HG03066 (cell line): ENCODE measurements at regions not wholly inside any gene's neighbourhood (a gene's known extent, or its start where the extent isn't known, plus 50 kb on each side); places are given as distances from the start of the nearest gene placed in this dataset.
"Not testable (repeated sequence)": the region's sequence is repeated elsewhere in the genome, so short reads cannot be mapped to it uniquely, and the experiment has no call there.

Experiments
- ATAC-seq: cut with Tn5 transposase; IDR thresholded peaks from one replicate; pipeline ENCODE4 v1.9.1; 2021; ENCODE audit warnings: low read depth; ENCODE audit not compliant: unreplicated experiment

DNA sequence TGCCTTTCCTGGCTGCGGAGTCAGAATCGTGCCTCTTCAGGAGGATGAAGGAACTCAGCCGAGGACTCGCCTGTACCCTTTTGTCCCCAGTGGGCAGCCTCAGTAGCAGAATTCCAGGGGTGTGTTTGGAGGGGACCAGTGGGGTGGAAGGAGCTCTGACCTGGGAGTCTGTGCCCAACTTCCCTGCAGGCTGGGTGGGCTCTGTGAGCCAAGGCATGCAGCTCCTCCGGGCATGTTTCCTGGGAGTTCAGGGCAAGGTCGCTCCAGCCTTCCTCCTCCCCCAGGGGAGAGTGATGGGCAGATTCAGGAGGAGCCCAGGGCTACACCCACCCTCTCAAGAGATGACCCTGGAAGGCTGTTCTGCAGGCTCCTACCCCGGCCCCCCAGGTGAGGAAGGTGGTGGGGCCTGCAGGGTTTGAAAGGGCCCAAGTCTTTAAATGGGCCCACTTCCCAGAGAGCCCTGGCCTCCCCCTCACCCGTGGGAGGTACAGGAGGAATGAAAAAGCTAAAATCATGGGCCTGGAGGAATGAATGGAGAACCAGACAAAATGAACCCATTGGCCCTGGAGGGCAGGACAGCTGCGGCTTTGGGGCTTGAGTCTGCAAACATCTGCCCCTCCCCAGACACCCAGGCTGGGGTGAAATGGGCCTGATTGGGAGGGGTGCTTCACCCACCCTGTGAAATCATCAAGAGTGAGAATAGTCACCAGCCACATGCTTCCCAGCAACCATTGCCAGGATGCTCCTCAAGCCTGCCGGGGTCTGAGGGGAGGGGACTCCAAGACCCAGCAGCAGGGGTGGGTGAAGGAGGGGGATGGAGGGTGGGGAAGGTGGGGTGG is 77.6 kb upstream of the PMEPA1 start:
- ATAC-seq, result no peak

DNA sequence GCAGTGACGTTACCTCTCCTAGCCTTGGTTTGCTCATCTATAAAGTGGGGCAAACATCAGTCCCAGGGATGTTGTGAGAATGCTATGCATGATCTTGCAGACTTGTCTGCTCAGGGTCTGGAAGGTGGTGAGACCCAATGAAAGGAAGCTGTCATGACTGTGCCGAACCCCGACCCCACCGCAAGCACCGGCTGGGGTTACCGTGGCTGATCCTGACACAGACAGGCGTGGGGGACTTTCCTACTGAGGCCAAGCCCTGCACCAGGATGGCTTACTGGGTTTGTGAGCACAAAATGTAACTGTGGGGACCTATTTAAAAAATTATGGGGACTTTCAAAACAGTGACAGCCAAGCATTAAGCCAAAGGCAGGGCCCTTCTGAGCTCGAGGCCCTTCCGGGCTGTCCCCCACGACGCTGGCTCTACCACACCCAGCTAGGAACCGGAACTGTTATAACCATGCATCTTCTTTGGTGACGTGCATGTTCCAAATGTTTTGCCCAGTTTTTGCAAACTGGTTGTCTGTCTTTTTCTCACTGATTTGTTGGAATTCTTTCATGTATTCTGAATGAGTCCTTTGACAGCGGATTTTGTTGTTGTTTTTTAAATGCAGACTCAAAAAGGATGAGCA is 76.6 kb upstream of the PMEPA1 start:
- ATAC-seq, result no peak

DNA sequence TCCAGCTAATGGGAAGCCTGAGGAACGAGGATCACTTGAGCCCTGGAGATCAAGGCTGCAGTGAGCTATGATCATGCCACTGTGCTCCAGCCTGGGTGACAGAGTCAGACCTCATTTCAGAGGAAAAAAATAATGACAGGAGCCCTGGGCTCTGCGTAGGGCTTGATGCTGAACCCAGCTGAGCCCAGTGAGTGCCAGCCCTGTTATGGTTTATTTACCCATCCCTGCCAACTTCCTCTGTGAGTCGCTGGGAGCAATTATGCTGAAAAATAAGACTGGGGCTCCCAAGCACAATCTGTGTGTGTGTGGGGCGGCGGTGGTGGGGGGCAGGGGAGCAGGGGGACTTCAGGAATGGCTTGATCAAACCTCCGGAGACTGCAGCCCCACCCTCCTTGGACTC is 75.9 kb upstream of the PMEPA1 start:
- no peak for ATAC-seq

DNA sequence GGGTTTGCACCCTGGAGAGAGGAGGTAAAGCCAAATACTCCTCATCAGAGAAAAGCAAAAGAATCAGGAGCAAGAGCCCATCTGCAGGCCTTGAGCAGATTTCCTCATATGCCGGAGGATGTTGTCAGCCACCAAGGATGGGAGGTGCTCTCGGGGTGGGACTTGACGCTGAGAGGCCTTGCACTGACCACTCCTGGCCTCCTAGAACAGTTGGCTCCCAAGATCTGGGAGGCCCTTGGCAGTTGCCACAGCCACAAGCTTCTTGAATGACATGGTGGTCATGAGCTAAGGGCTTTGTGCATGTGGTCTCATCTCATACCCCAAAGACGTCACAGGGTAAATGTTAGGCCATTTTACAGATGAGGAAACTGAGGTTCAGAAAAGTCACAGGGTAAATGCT is 75.2 kb upstream of the PMEPA1 start:
- no peak for ATAC-seq

DNA sequence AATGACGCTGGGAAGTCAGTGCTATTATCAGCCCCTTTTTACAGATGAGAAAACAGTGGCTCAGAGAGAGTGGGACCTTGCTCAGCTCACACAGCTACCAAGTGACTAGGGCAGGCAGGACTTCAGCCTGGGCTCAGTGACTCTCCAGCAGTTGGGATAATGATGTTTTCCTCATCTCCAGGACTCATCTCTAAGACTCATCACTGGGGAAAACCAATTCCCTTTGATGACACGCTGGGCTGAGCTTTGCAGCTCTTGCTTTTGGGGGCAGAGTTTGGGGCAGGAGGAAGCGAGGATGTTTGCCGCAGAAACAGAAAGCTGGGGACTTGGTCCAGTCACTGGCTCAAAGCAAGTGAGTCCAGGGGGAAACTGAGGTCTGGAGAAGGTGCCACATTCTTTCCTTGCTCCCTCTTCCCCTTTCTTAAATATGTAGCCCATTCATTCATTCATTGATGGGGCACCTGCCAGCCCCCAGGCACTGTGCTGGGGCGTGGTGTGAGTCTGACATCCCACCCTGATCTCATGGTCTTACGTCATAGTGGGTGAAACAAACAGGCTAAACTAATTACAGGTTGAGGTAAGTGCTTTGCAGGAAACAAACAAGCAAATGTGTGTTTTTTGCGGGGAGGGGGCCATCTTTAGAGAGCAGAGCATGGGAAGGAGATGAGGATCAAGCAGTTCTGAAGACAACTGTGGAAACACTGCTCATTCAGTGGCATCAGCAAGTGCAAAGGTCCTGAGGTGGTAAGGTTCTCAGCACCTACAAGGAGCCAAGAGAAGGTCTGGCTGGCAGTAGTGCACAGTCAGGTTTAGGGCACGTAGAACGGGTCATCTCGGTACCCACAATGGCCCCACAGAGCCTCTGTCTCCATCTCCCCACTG is 74.4 kb upstream of the PMEPA1 start:
- ATAC-seq, result no peak

DNA sequence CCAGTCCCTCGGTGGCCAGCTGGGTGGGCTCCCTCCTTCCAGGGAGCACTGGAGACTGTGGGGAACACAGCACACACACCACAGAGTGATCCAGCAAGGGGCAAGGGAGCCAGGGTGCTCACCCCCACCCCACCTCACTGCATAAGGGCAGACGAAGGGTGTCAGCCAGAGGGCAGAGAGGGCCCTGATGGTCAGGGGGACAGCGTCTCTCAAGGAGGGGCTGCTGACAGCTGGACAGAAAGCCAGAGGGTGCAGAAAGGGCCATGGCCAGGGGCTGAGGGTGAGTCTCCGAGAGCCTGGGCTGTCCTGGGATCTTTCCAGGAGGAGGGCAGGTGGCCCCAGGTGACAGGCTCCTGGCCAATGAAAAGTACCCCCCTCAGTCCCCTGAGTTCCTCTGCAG is 73.4 kb upstream of the PMEPA1 start:
- no peak for ATAC-seq

DNA sequence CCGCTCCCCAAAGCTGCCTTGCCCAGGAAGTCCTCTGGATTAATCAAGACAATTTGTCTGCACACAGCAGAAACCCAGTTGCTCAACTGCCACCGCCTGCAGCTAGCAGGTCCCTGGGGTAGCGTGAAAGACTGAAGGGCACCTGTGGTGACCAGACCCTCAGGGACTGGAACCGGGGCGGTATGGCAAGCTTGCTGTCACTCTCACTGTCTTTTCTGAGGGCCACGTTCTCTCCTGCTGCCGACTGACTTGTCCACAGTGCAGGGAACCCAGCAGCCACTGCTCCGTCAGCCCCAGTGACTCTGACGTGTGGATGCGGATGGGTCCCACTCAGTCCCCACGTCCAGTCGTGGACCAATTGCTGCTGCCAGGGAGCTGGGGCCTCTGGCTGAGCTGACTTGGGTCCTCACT is 72.8 kb upstream of the PMEPA1 start:
- ATAC-seq, result no peak

DNA sequence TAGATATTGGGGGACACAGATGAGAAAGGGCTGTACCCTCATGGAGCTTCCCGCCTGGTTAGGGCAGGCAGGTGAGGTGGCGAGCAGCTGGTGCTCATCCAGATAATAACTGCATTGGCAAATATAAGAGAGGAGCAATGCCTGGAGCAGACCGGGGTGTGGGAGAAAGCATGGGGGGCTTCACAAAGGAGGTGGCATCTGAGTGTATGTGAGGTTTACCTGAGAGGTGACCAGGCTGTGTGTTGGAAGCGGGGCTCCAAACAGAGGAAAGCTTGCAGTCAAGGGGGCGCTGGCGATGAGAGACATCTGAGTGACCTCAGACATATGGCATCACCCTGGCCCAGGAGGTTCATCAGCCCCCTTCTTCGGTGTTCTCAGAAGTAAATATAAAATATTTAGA is 72.1 kb upstream of the PMEPA1 start:
- ATAC-seq, result no peak

DNA sequence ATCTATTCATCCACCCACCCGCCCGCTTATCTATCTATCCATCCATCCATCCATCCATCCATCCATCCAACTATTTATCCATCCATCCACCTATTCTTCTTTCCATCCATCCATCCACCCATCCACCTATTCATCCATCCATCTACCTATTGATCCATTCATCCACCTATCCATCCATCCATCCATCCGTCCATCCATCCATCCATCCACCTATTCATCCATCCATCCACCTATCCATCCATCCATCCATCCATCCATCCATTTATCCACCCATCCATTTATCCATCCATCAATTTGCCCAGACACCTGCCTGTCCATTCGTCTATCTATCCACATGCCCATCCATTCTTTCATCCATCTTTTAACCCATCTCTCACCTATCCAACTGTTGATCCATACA is 71.1 kb upstream of the PMEPA1 start:
- no peak for ATAC-seq

DNA sequence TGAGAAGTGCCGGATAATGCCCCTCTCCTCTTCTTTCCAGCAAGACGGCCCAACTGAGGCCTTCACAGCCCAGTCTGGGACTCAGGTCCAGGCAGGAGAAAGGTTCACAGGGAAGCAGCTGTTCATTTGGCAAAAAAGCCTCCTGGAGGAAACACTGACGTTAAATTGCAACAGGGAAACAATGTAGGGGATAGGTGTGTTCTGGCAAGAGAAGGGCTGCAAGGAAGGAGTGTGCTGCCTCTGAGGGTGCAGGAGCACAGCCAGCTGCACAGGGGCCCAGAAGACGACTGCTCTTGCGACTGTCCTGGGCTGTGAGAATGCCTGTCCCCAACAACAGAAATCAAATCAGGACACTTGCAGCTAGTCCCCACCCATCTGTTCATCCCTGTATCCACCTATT is 70.6 kb upstream of the PMEPA1 start:
- ATAC-seq, result no peak

DNA sequence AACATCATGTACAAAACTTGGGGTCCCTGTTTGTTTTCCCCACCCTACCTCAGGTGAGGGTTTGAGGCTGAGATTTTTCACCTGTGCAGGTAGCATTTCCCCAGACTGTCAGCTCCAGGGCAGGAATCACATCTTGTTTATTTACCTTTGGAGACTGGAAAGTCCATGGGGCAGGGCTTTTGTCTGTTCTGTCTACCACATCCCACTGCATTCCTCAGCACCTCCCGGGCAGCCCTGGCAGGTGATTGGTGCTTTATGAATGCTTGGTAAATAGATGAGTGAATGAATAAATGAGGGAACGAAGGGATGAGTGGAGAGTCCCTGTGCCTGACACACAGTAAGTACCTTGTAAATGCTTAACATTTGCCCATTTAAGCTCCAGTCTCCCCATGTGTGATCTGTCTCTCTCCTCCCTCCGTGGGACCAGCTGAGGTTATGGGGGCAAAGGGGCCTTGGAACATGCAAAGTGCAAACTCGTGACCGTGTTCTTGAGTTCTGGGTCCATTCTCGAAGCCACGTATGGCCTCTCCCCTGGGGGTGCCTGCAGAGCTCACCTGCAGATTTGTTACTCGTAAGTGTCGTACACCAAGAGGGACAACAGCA is 69.7 kb upstream of the PMEPA1 start:
- no peak for ATAC-seq

DNA sequence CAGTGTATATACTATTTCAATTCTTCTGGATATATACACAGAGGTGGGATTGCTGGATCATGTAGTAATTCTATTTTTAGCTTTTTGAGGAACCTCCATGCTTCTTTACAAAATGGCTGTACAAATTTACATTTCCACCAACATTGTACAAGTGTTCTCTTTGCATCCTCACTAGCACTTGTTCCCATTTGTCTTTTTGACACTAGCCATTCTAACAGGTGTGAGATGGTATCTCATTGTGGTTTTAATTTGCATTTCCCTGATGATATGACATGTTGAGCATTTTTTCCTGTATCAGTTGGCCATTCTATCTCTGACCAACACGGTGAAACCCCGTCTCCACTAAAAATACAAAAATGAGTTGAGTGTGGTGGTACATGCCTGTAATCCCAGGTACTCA is 68.1 kb upstream of the PMEPA1 start:
- ATAC-seq, result no peak

DNA sequence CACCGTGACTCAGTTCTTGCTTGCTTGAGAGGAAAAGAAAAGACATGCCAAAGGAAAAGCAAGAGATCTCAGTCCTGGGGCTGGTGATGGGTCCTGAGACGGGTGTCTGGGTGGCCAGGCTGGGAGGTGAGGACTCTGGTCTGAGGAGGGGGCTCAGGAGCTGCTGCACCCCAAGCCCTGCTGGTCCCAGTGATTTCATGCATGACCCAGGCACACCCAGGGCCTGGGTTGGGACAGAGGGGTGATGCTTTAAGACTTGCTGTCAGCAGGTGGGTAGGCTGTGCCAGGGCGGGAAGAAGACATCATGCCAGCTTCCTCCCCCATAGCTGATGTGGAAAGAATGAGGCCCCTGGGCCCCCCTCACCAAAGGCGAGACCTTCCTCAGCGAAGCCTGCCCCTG is 65.1 kb upstream of the PMEPA1 start:
- no peak for ATAC-seq

DNA sequence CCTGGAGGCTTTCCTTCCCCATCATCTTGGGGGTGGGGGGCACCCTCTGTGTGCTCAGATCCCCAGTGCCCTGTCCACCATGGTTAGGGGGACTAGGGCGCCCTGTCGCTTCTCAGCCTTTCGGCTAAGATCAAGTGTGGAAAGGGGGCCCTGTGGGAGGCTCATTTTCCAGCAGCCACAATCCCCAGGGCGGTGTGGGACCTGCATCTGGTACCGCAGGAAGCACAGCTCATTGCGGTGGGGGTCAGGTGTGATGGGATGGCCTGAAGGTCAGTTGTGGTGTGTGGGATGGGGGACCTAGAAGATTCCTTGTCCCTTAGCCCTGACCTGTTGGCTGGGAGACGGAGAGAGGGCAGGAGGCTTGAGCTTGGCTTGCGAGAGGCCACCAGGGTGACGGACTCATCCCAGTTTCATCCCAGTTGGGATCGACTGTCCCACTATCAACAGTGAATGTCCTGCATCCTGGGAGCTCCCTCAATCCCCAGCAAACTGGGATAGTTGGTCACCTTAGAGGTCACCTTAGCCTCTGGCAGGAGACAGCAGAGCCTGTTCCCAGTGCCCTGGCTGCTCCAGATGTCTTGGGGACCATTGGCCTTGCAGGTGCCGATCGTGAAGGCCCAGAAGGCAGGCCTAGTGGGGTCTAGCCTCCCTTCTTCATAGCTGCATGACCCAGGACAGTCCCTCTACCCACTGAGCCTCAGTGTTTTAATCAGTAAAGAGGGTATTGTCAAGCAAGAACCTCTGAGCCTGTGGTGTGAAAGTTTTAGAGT is 64.5 kb upstream of the PMEPA1 start:
- ATAC-seq, result no peak

DNA sequence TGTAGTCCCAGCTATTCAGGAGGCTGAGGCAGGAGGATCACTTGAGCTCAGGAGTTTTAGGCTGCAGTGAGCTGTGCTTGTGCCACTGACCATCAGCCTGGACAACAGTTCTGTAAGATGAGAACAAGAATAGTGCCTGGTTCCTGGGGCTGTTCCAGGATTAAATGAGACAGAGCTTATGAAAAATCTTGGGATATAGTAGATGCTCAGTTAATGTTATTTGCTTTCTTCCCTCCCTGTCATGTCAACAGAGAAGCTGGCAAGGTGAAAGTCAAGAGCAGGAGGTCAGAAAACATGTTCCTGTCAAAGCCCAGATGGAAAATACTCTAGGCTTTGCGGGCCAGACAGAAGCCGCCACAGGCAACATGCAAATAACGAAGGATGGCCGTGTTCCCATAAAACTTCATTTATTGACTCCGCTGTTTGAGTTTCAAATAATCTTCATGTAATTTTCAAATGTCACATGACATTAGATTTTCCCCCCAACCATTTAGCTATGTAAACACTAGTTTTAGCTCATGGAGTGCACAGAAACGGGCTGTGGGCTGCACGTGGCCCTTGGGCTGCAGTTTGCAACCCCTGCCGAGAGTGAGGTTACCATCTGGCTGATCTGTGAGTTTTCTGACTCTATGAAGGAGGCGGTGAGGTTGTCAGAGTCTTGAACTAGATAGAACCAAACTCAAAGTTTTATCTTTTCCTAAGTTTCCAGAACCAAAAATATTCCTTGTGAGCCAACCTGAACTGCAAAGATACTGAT is 63.4 kb upstream of the PMEPA1 start:
- ATAC-seq, result no peak

DNA sequence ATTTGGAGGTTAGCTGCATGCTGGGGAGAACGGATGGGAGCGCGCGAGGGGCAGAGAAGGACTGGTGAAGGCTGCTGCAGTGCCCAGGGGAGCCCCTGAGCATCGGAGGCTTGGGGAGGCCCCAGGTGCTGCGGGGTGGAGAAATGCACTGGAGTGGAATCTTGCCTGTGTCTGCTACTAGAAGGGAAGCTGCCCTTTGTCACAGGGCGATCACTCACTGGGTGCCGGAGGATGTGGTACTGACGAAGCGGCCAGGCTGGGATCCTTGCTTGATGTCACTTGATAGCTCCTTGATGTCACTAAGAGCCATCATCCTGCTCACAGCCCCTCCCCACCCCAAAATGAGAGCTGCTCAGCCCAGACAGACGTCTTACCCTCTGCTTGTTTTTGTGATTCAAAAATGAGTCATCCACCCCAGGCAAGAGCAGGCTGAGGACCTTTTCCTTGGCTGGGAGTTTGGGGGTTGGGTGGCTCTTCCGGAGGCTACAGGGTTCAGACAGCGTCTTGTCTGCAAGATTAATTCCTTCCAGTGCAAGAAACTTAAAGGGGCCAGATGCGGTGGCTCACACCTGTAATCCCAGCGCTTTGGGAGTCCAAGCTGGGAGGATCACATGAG is 62.6 kb upstream of the PMEPA1 start:
- ATAC-seq, result no peak

DNA sequence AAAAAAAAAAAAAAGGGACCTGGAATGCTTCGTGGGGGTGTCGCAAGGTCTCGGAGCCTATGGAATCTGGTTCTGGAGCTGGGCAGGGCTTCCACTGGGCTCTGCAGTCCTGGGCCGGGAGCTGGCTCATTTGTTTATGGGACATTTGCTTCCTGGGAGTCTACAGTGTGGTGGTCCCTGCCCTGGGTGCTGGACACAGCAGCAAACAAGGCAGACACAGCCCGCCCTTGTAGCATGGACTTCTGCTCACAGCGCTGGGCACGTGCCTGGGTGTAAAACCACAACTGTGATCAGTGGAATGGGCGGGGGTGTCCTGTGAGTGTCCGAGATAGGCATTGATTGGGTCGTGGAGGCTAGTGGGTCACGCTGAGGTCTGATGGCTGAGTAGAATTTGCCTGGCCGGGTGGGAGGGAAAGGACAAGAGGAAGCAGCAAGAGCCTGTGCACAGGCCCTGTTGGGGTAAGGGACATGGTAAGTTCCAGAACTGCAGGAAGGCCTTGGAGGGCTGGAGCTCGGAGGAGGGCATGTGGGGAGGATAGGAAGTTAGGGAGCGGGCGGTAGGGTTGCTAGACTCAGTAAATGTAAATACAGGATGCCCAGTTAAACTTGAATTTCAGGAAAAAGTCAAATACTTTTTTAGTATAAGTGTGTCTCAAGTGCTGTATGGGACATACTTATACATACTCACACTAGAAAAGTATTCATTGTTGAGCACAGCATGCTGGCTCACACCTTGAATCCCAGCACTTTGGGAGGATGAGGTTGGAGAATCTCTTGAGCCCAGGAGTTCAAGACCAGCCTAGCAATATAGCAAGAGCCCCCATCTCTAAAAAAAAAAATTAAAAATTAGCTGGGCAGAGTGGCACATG is 61.3 kb upstream of the PMEPA1 start:
- ATAC-seq, result no peak

DNA sequence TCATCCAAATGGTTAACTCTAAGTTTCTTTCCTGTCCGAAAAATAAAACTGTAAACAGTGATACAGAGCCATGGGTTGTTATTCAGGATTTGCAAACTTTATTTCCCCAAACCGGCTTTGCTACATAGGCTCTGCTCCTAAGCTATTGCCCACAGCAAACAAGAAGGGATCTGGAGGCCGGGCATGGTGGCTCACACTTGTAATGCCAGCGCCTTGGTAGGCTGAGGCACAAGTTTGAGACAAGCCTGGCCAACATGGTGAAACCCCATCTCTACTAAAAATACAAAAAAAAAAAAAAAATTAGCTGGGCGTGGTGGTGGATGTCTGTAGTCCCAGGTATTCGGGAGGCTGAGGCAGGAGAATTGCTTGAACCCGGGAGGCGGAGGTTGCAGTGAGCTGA is 60.6 kb upstream of the PMEPA1 start:
- ATAC-seq, result not testable (repeated sequence)
